IMR-90 (cell line): ENCODE measurements at regions not wholly inside any gene's neighbourhood (a gene's known extent, or its start where the extent isn't known, plus 50 kb on each side); places are given as distances from the start of the nearest gene placed in this dataset.

ENCODE experiments used
- ATAC-seq: fragments of 200-7000 bp; cut with Tn5 transposase; 2 replicates; pipeline ENCODE4 v1.9.1; 2020; ENCODE audit warnings: low read depth, mild to moderate bottlenecking, moderate library complexity
- BruUV-seq: library from RNA; stranded (reverse); fragments of 400-500 nt; replicated peaks from 2 replicates; lab custom pipeline; 2021; lab: Mats Ljungman, UMichigan
- CTCF ChIA-PET: fragments of 300-600 bp; formaldehyde crosslinking; extraction: SDS; loops from one replicate; lab custom pipeline; 2021; ENCODE audit warnings: antibody characterized with exemption; lab: Yijun Ruan, JAX
- POLR2A ChIA-PET: fragments of 300-600 bp; sonication (Branson Sonifier 250); formaldehyde crosslinking; loops from one replicate; lab custom pipeline; 2022; ENCODE audit warnings: antibody characterized with exemption; ENCODE audit not compliant: unreplicated experiment; lab: Charles Lee
- DNase-seq: peaks from one replicate; pipeline ENCODE4 v3.0.0; 2013
- H2AFZ ChIP-seq: replicated peaks from 2 replicates; pipeline ENCODE3; 2013; ENCODE audit warnings: low read length, mild to moderate bottlenecking; ENCODE audit not compliant: poor library complexity
- H2AK5ac ChIP-seq: 2 replicates; pipeline ENCODE4 v1.6.1; 2013; ENCODE audit warnings: low read depth, low read length, inconsistent platforms
- H2AK9ac ChIP-seq: replicated peaks from 2 replicates; pipeline ENCODE3; 2013; ENCODE audit warnings: mild to moderate bottlenecking, low read depth, low read length, moderate library complexity; ENCODE audit not compliant: poor library complexity
- H2BK120ac ChIP-seq: 2 replicates; pipeline ENCODE4 v1.6.1; 2013; ENCODE audit warnings: low read depth, low read length, inconsistent platforms
- H2BK15ac ChIP-seq: 3 replicates; pipeline ENCODE4 v1.6.1; 2013; ENCODE audit warnings: low read depth, low read length, inconsistent platforms
- H2BK20ac ChIP-seq: 2 replicates; pipeline ENCODE4 v1.6.1; 2013; ENCODE audit warnings: low read depth, mild to moderate bottlenecking, inconsistent platforms, low read length, moderate library complexity
- H2BK5ac ChIP-seq: 2 replicates; pipeline ENCODE4 v1.6.1; 2013; ENCODE audit warnings: mild to moderate bottlenecking, low read depth, low read length, inconsistent platforms; ENCODE audit not compliant: poor library complexity, severe bottlenecking
- H3K14ac ChIP-seq: replicated peaks from 2 replicates; pipeline ENCODE4 v1.6.1; 2013; ENCODE audit warnings: low read depth, low read length, inconsistent platforms
- H3K18ac ChIP-seq: 2 replicates; pipeline ENCODE4 v1.6.1; 2013; ENCODE audit warnings: low read depth, low read length, control low read depth
- H3K23ac ChIP-seq: 2 replicates; pipeline ENCODE4 v1.6.1; 2013; ENCODE audit warnings: low read depth, low read length, inconsistent platforms
- H3K27ac ChIP-seq: 2 replicates; pipeline ENCODE4 v1.5.1; 2013; ENCODE audit warnings: mild to moderate bottlenecking, control low read depth, low read length; ENCODE audit not compliant: insufficient read depth
- H3K27me3 ChIP-seq: 2 replicates; pipeline ENCODE4 v1.6.1; 2013; ENCODE audit warnings: low read length; ENCODE audit not compliant: control insufficient read depth, insufficient read depth
- H3K36me3 ChIP-seq: 2 replicates; pipeline ENCODE4 v1.6.1; 2013; ENCODE audit warnings: low read length, mixed read lengths; ENCODE audit not compliant: control insufficient read depth, insufficient read depth
- H3K4ac ChIP-seq: 2 replicates; pipeline ENCODE4 v1.6.1; 2013; ENCODE audit warnings: low read depth, low read length, inconsistent platforms
- H3K4me1 ChIP-seq: 2 replicates; pipeline ENCODE4 v1.6.1; 2013; ENCODE audit warnings: low read length, mixed read lengths; ENCODE audit not compliant: control insufficient read depth, insufficient read depth
- H3K4me2 ChIP-seq: 2 replicates; pipeline ENCODE4 v1.6.1; 2013; ENCODE audit warnings: low read depth, mild to moderate bottlenecking, control low read depth, low read length, moderate library complexity
- H3K4me3 ChIP-seq: 2 replicates; pipeline ENCODE4 v1.5.1; 2013; ENCODE audit warnings: low read depth, mild to moderate bottlenecking, control low read depth, low read length, moderate library complexity; ENCODE audit not compliant: insufficient read depth
- H3K56ac ChIP-seq: 2 replicates; pipeline ENCODE4 v1.6.1; 2013; ENCODE audit warnings: low read length, inconsistent platforms; ENCODE audit not compliant: insufficient read depth; ENCODE audit errors: extremely low read depth
- H3K79me1 ChIP-seq, 2 experiments: 2 replicates each; pipeline ENCODE4 v1.6.1; 2013; ENCODE audit warnings: low read length in 2 of 2, inconsistent platforms in 1 of 2, low read depth in 1 of 2
- H3K9ac ChIP-seq: 2 replicates; pipeline ENCODE4 v1.6.1; 2013; ENCODE audit warnings: low read depth, low read length, control low read depth
- H3K9me1 ChIP-seq: 2 replicates; pipeline ENCODE4 v1.6.1; 2013; ENCODE audit warnings: low read length, inconsistent platforms; ENCODE audit not compliant: insufficient read depth
- H3K9me3 ChIP-seq: 2 replicates; pipeline ENCODE4 v1.6.1; 2013; ENCODE audit warnings: low read length; ENCODE audit not compliant: control insufficient read depth, insufficient read depth
- H4K20me1 ChIP-seq: 2 replicates; pipeline ENCODE4 v1.6.1; 2013; ENCODE audit warnings: low read length, inconsistent platforms; ENCODE audit not compliant: insufficient read depth
- H4K5ac ChIP-seq: 2 replicates; pipeline ENCODE4 v1.6.1; 2013; ENCODE audit warnings: mild to moderate bottlenecking, low read depth, low read length, control low read depth
- H4K8ac ChIP-seq, 2 experiments: 2 replicates each; pipeline ENCODE4 v1.6.1; 2013; ENCODE audit warnings: low read depth in 2 of 2, low read length in 2 of 2, control low read depth in 1 of 2, inconsistent platforms in 1 of 2
- H4K91ac ChIP-seq: 2 replicates; pipeline ENCODE4 v1.6.1; 2013; ENCODE audit warnings: low read depth, low read length, inconsistent platforms; ENCODE audit not compliant: insufficient read depth
- BHLHE40 ChIP-seq: fragments of 150-350 bp; IDR thresholded peaks from 2 replicates; pipeline ENCODE4 v1.6.1; 2016; ENCODE audit warnings: mild to moderate bottlenecking, low read depth, low read length
- CEBPB ChIP-seq: IDR thresholded peaks from 2 replicates; pipeline ENCODE4 v1.6.1; 2012; ENCODE audit warnings: low read depth, low read length, improper control_type of control experiment
- MAZ ChIP-seq: IDR thresholded peaks from 2 replicates; pipeline ENCODE4 v1.6.1; 2012; ENCODE audit warnings: low read depth, mild to moderate bottlenecking, low read length, improper control_type of control experiment, moderate library complexity, borderline replicate concordance
- RAD21 ChIP-seq: IDR thresholded peaks from 2 replicates; pipeline ENCODE4 v1.6.1; 2012; ENCODE audit warnings: low read length, improper control_type of control experiment
- SMC3 ChIP-seq: fragments of 150-350 bp; IDR thresholded peaks from 2 replicates; pipeline ENCODE4 v1.6.1; 2016; ENCODE audit warnings: low read depth, mild to moderate bottlenecking, antibody characterized with exemption, low read length, moderate library complexity
- WGBS, 2 experiments: methylation state at CpG; one replicate each; pipeline versions ENCODE4 v1.1.5 to v1.1.7; 2013; ENCODE audit warnings: missing lambda C conversion rate in 2 of 2; ENCODE audit not compliant: insufficient read length in 1 of 2; ENCODE audit errors: extremely low coverage in 2 of 2; 5-methylcytosine and 5-hydroxymethylcytosine counted together
- dilution Hi-C: fragments of 300-500 bp; cut with HindIII; formaldehyde crosslinking; loops from one replicate; pipeline ENCODE4 v1.14.3; 2018; ENCODE audit warnings: low sequenced_read_pairs; ENCODE audit not compliant: unreplicated experiment
- in situ Hi-C: fragments of 300-500 bp; cut with MboI; formaldehyde crosslinking; loops from 3 replicates; pipeline ENCODE4 v1.14.3; 2019; ENCODE audit warnings: low sequenced_read_pairs, inconsistent platforms, mixed read lengths
- intact Hi-C: fragments of 100-400 bp; cut with micrococcal nuclease; formaldehyde crosslinking; loops from 2 replicates; pipeline ENCODE4 v1.10.0; 2022
- TF ChIP-seq, protein P1 (sequence below): fragments of 150-350 bp; IDR thresholded peaks from 2 replicates; pipeline ENCODE4 v1.6.1; 2016; ENCODE audit warnings: low read depth, mild to moderate bottlenecking, low read length, moderate library complexity, borderline replicate concordance

DNA sequence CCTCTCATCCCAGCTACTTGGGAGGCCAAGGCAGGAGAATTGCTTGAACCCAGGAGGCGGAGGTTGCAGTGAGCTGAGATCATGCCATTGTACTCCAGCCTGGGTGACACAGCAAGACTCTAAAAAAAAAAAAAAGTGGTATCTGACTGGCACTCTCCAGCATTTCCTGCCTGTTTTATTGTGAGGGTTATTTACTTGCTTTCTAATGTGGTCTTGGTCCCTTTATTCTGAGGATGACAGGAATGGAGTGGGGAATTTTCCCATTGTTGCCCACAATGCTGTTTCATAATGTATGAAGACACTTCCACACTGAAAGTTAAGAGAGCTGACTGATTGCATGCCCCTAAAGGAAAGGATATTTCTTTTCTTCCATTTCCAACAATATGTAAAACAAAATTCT, 286.5 kb upstream of the MTNR1B start:
- H3K9ac ChIP-seq: no peak overlapping the region
- H2AK9ac ChIP-seq: no peak overlapping the region
- H2AK5ac ChIP-seq: no peak overlapping the region
- in situ Hi-C loops (no loop called here), dilution Hi-C loops (no loop called here), intact Hi-C loops (no loop called here)
- H2BK15ac ChIP-seq: no peak overlapping the region
- BruUV-seq: no TSS peak
- no peak overlapping the region for H3K4ac ChIP-seq
- no peaks in the 10 kb centered on the region for H3K9me3 ChIP-seq
- no peak overlapping the region for H3K14ac ChIP-seq
- no peaks in the 10 kb centered on the region for H3K4me1 ChIP-seq
- H3K18ac ChIP-seq: no peak overlapping the region
- no peak overlapping the region for H2BK120ac ChIP-seq
- H4K8ac ChIP-seq: no peak overlapping the region
- no peaks in the 10 kb centered on the region for H3K79me1 ChIP-seq
- no peaks in the 10 kb centered on the region for H4K20me1 ChIP-seq
- no peak overlapping the region for H4K5ac ChIP-seq
- H2BK5ac ChIP-seq: no peak overlapping the region
- no peak overlapping the region for H3K4me3 ChIP-seq
- H3K4me2 ChIP-seq: no peak overlapping the region
- no peak for TF ChIP-seq CEBPB
- no peak for TF ChIP-seq RAD21
- no peak for TF ChIP-seq BHLHE40
- no peak for TF ChIP-seq MAZ
- no peak for TF ChIP-seq SMC3
- TF ChIP-seq, protein P1, sequence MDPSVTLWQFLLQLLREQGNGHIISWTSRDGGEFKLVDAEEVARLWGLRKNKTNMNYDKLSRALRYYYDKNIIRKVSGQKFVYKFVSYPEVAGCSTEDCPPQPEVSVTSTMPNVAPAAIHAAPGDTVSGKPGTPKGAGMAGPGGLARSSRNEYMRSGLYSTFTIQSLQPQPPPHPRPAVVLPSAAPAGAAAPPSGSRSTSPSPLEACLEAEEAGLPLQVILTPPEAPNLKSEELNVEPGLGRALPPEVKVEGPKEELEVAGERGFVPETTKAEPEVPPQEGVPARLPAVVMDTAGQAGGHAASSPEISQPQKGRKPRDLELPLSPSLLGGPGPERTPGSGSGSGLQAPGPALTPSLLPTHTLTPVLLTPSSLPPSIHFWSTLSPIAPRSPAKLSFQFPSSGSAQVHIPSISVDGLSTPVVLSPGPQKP: no peak
- H2AFZ ChIP-seq: no peak overlapping the region
- H3K9me1 ChIP-seq: no peaks in the 10 kb centered on the region
- H3K23ac ChIP-seq: no peak overlapping the region
- POLR2A ChIA-PET: no interaction called here
- no peaks in the 10 kb centered on the region for H3K27me3 ChIP-seq
- H2BK20ac ChIP-seq: no peak overlapping the region
- CTCF ChIA-PET: no interaction called here
- no peaks in the 10 kb centered on the region for H3K36me3 ChIP-seq
- ATAC-seq: no peak
- no peak for DNase-seq
- no peak overlapping the region for H4K91ac ChIP-seq
- no peak overlapping the region for H3K56ac ChIP-seq
- no CpG with 5 or more reads among the region's 1 CpG for WGBS, 2 experiments
- H3K27ac ChIP-seq: no peak overlapping the region
